DND-41 (cell line): ENCODE measurements at regions not wholly inside any gene's neighbourhood (a gene's known extent, or its start where the extent isn't known, plus 50 kb on each side); places are given as distances from the start of the nearest gene placed in this dataset.

Source experiments
- ATAC-seq: fragments of 200-7000 bp; cut with Tn5 transposase; 3 replicates; pipeline ENCODE4 v1.9.1; 2021; ENCODE audit warnings: low read depth; ENCODE audit not compliant: insufficient read depth
- DNase-seq: peaks from one replicate; pipeline ENCODE4 v3.0.0-alpha.2; 2020
- H2AFZ ChIP-seq: 2 replicates; pipeline ENCODE4 v1.6.0; 2012; ENCODE audit warnings: low read depth, low read length
- H3K27ac ChIP-seq: 2 replicates; pipeline ENCODE4 v1.5.1; 2012; ENCODE audit warnings: low read length, inconsistent platforms
- H3K27me3 ChIP-seq: fragments of 200-600 bp; sonication (generic); 2 replicates; pipeline ENCODE4 v1.6.0; 2012; ENCODE audit warnings: low read length, mild to moderate bottlenecking, inconsistent platforms; ENCODE audit not compliant: insufficient read depth, poor library complexity
- H3K36me3 ChIP-seq: 2 replicates; pipeline ENCODE4 v1.5.1; 2012; ENCODE audit warnings: low read length, inconsistent platforms; ENCODE audit not compliant: insufficient read depth
- H3K4me1 ChIP-seq: 2 replicates; pipeline ENCODE4 v1.5.1; 2012; ENCODE audit warnings: mild to moderate bottlenecking, low read length; ENCODE audit not compliant: insufficient read depth
- H3K4me2 ChIP-seq: 2 replicates; pipeline ENCODE4 v1.6.0; 2012; ENCODE audit warnings: mild to moderate bottlenecking, moderate library complexity, low read length, inconsistent platforms; ENCODE audit not compliant: insufficient read depth
- H3K4me3 ChIP-seq, 2 experiments: fragments of 200-600 bp in 1 of 2; shearing (Covaris generic) in 1 of 2; 2 replicates each; pipeline ENCODE4 v1.5.1; 2012 to 2016; ENCODE audit warnings: inconsistent platforms in 2 of 2, low read length in 2 of 2, mild to moderate bottlenecking in 2 of 2, low read depth in 1 of 2, moderate library complexity in 1 of 2
- H3K79me2 ChIP-seq: 2 replicates; pipeline ENCODE4 v1.6.0; 2012; ENCODE audit warnings: low read length, inconsistent platforms; ENCODE audit not compliant: insufficient read depth
- H3K9ac ChIP-seq: 2 replicates; pipeline ENCODE4 v1.6.0; 2012; ENCODE audit warnings: low read depth, mild to moderate bottlenecking, inconsistent platforms, low read length, moderate library complexity
- H3K9me3 ChIP-seq: 2 replicates; pipeline ENCODE4 v1.5.1; 2012; ENCODE audit warnings: low read length, moderate library complexity, mild to moderate bottlenecking, inconsistent platforms; ENCODE audit not compliant: insufficient read depth, severe bottlenecking
- H4K20me1 ChIP-seq: 2 replicates; pipeline ENCODE4 v1.6.0; 2012; ENCODE audit warnings: low read length; ENCODE audit not compliant: insufficient read depth
- CTCF ChIP-seq: IDR thresholded peaks from 2 replicates; pipeline ENCODE4 v1.5.1; 2012; ENCODE audit warnings: borderline replicate concordance, low read length, moderate library complexity, mild to moderate bottlenecking; ENCODE audit not compliant: poor library complexity, severe bottlenecking; ENCODE audit errors: extremely low read depth
- EZH2 ChIP-seq: IDR thresholded peaks from 3 replicates; pipeline ENCODE4 v1.6.1; 2012; ENCODE audit warnings: borderline replicate concordance, low read depth, mild to moderate bottlenecking, moderate library complexity, low read length, inconsistent platforms; ENCODE audit not compliant: severe bottlenecking

- ATAC-seq = no peak
- Histone ChIP-seq H3K4me2 (no peak overlapping the region), H2AFZ (no peak overlapping the region)
Measured at GRCh38 chr21:36236052-36236730, 79.6 kb downstream of the DOP1B start.

GRCh38 chr21:36237441-36237840, 80.8 kb downstream of the DOP1B start:
- Histone ChIP-seq H3K4me1 (no peaks in the 10 kb centered on the region), H3K4me3 (no peak overlapping the region), H3K27ac (no peak overlapping the region), H3K4me2 (no peak overlapping the region), H4K20me1 (no peaks in the 10 kb centered on the region), H3K36me3 (peaks cover 31% of the 10 kb centered on the region), H3K79me2 (no peaks in the 10 kb centered on the region), H3K27me3 (no peaks in the 10 kb centered on the region), H3K9me3 (no peaks in the 10 kb centered on the region), H3K9ac (no peak overlapping the region), H2AFZ (no peak overlapping the region)
- ATAC-seq (no peak), DNase-seq (no peak)
- TF ChIP-seq CTCF (no peak), EZH2 (no peak)

More at GRCh38 chr21:36236052-36236730, 79.6 kb downstream of the DOP1B start:
- no peak for DNase-seq
- peaks cover 35% of the 10 kb centered on the region for H3K36me3 ChIP-seq
- no peak overlapping the region for H3K4me3 ChIP-seq
- no peak for TF ChIP-seq CTCF
- no peak for TF ChIP-seq EZH2
- no peaks in the 10 kb centered on the region for H3K9me3 ChIP-seq
- H3K79me2 ChIP-seq = no peaks in the 10 kb centered on the region
- H3K9ac ChIP-seq = no peak overlapping the region
- H4K20me1 ChIP-seq = no peaks in the 10 kb centered on the region
- no peaks in the 10 kb centered on the region for H3K27me3 ChIP-seq
- H3K27ac ChIP-seq = no peak overlapping the region
- no peaks in the 10 kb centered on the region for H3K4me1 ChIP-seq

GRCh38 chr21:36239585-36239984, 80.4 kb upstream of the MORC3 start:
- Histone ChIP-seq H3K79me2 (no peaks in the 10 kb centered on the region), H4K20me1 (no peaks in the 10 kb centered on the region), H3K9ac (no peak overlapping the region), H3K9me3 (no peaks in the 10 kb centered on the region), H3K4me1 (no peaks in the 10 kb centered on the region), H3K4me2 (no peak overlapping the region), H3K27ac (no peak overlapping the region), H3K27me3 (no peaks in the 10 kb centered on the region), H3K4me3 (no peak overlapping the region), H2AFZ (no peak overlapping the region), H3K36me3 (peaks cover 22% of the 10 kb centered on the region; the same call in 1 of the 2 replicates)
- TF ChIP-seq CTCF = no peak
- no peak for TF ChIP-seq EZH2
- DNase-seq (no peak), ATAC-seq (no peak)

- Histone ChIP-seq H3K27me3 (no peaks in the 10 kb centered on the region), H3K4me1 (no peaks in the 10 kb centered on the region), H3K9ac (no peak overlapping the region), H3K4me3 (no peak overlapping the region), H3K4me2 (no peak overlapping the region), H3K9me3 (no peaks in the 10 kb centered on the region), H2AFZ (no peak overlapping the region), H3K79me2 (no peaks in the 10 kb centered on the region), H3K27ac (no peak overlapping the region), H4K20me1 (no peaks in the 10 kb centered on the region), H3K36me3 (peaks cover 37% of the 10 kb centered on the region)
- no peak for TF ChIP-seq CTCF
- no peak for TF ChIP-seq EZH2
- DNase-seq (no peak), ATAC-seq (no peak)
Measured at GRCh38 chr21:36241717-36242116, 78.3 kb upstream of the MORC3 start.
